HG03108 (cell line): ENCODE measurements at regions not wholly inside any gene's neighbourhood (a gene's known extent, or its start where the extent isn't known, plus 50 kb on each side); places are given as distances from the start of the nearest gene placed in this dataset.
"Not testable (repeated sequence)": the region's sequence is repeated elsewhere in the genome, so short reads cannot be mapped to it uniquely, and the experiment has no call there.

Source experiments
- ATAC-seq: cut with Tn5 transposase; IDR thresholded peaks from one replicate; pipeline ENCODE4 v1.9.1; 2021; ENCODE audit warnings: moderate library complexity; ENCODE audit not compliant: unreplicated experiment

DNA sequence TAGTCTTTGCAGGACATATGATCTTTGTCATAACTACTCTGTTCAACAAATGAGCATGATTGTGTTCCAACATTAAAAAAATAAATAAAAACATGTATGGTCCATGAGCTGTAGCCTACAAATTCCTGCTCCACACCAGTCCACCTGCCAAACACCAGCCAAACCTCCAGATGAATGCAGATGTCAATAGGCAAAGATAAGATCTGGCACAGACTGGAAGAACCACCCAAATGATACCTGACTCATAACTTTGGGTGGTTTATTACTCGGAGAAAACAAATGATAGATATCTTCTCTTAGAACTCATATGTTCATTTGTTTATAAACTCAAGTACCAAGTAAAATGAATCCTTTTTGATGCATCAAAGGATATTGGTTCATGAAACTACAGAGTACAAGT is 425.1 kb downstream of the GBA3 start:
- ATAC-seq = no peak

DNA sequence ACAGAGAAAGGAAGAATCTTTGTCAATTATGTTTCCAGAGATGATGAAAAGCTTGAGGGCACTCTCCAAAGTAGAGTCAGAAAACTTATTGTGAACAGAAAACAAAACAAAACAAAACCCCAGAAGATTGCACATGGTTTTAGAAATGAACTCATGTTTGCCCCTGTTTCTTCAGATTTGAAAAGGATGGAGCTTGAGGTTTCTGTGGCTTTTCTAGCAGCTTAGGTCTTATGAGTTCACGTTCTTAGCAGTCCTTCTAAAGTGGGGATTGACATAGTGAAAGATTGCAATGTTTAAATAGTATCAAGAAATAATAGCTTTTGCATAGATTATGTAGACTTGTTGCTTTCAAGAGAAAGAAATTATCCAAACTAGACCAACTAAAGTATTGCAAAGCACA is 421.8 kb downstream of the GBA3 start:
- no peak for ATAC-seq

DNA sequence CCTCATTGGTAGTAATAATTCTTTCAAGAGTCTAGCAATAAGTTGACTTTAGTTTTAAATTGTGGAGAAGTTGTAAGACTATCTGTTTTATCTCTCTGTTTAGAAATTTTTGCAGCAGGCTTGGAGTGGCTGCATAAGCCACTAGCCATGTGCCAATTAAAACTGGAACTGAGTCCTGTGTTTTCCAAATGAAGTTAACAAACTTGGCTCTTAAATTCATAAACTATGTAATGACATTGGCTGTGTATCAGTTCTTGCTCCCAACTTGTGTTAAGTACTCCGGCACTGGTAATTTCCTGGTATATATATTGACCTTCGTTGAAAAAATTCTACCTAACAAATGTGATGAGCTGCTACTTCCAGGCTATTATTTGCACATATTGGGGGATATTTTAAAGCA is 420.4 kb downstream of the GBA3 start:
- no peak for ATAC-seq

DNA sequence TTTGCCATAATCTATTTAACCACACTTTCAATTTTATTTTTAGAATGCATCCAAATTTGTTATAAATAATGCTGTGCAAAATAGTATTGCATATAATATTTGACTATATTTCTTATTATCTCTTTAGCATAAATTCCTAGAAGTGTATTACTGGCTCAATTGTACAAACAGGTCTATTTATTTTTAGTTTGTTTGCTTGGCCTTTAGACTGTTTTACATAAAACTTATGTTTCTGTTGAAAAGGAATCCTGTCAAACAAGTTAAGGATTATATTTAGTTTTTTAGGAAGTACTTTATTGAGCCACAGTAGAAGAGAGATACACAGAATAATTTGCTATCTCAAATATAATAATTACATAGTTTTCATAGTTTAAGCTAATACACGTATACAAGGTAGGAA is 413.8 kb downstream of the GBA3 start:
- ATAC-seq = no peak

DNA sequence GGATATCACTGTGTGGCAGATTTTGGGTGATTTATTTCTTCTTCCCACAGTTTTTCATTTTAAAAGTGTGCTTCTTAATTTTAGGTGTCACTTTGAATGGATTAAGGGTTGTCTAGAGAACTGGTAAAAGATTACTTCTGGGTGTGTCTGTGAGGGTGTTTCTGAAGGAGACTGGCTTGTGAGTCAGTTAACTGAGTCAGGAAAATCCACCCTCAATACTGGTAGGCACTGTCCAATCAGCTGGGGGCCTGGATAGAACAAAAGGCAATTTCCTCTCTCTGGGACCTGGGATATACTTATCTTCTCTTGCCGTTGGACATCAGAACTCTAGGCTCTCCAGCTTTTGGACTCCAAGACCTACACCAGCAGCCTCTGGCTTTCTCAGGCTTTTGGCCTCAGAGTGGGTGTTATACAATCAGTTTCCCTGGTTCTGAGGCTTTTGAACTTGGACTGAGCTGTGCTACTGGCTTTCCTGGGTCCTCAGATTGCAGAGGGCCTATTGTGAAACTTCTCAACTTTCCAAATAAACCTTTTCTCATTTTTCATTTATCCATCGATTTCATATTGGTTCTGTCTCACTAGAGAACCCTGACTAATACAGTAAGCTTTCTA is 413.1 kb downstream of the GBA3 start:
- no peak for ATAC-seq

DNA sequence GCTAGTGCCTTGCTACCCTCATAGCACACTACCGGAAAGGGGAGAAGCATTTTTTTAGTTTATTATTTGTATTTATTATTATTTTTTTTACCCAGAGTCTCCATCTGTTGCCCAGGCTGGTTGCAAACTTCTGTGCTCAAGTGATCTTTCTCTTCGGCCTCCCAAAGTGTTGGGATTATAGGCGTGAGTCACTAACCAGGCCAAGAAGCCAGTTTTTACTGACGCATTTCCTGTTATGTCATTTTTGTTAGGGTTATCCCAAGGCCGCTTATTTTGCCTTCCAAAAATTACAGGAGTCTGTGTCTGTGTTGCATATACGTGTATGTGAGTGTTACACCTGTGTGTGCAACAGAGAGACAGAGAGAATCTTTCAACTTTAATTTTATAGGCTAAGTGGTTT is 404.5 kb downstream of the GBA3 start:
- no peak for ATAC-seq

DNA sequence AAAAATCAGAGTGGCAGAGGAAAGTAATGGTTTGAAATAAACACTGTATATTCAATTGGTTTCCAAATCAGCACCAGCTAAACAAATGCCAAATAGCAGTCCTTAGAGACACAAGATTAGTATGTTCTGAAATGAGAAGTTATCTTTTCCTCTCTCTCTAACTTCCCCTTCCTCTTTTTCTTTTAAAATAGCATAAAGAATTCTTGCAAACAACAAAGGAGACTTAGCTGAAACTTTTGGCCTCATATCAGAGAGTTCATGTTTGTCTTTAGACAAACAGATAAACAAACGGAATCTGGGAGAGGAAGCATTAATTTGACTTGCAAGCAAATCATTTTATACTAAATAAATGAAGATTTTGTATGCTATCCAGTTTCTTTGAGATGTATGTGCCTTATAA is 399.0 kb downstream of the GBA3 start:
- no peak for ATAC-seq

DNA sequence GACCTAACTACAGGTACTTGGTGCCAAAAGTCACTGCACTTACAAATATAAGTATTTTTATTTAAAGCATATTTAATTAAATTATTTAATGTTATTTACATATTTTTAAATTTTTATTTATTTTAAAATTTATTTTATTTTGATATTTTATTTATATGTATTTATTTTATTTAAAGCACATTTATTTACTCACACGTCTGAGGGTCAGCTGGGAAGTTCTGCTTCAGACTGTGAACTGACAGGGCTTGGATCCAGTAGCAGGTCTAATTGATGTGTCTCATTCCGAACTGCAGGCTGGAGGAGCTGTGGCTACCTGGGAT is 392.5 kb downstream of the GBA3 start:
- ATAC-seq = no peak

DNA sequence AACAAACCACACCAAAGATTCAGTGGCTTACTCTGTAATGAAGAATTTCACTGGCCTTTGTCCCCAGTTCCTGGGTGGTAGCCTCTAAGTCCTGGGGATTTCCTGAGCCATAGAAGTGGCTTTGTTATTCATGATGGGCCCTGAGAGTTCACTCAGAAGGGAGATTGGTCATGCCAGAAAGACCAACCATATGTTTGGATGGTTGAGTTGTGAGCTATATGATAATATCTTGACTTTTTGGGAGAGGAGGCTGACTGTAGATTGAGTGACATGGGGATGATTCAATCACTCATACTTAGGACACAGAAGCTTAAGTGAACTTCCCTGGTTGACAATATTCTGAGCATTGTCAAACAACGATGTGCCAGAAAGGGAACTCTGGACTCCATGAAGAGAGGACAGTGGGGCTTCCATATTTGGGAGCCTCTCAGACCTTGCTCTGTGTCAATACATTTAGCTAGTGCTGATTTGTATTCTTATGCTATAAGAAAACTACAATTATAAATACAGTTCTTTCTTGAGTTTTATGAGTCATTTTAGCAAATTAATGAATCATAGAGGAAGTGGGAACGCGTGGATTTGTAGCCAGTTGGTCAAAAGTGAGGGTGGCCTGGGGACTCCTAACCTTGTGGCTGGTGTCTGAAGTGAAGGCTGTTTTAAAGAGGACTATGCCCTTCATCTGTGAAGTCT is 392.0 kb downstream of the GBA3 start:
- ATAC-seq = no peak

DNA sequence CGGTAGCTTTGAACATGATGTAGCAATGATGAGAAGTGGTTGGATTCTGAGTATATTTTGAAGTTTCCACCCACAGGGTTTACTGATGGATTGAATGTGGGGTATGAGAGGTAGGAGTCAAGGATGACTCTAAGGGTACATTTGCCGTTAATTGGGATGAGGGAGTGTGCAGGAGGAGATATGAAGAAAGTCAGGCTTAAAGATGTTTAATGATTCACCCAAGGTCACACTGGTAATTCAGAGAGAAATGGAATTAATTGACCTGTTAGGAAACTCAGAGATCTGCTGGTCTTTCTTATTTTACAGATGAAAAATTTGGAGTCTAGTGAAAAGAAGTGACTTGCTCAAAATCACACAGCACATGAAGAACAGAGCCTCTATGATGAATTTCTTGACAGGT is 390.7 kb downstream of the GBA3 start:
- no peak for ATAC-seq

DNA sequence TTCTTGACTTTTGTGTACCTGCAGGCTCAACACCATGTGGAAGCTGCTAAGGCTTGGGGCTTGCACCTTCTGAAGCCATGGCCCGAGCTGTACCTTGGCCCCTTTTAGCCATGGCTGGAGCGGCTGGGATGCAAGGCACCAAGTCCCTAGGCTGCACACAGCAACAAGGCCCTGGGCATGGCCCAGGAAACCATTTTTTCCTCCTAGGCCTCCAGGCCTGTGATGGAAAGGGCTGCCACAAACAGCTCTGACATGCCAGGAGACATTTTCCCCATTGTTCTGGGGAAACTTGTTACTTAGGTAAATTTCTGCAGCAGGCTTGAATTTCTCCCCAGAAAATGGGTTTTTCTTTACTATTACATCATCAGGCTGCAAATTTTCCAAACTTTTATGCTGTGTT is 387.4 kb downstream of the GBA3 start:
- not testable (repeated sequence) for ATAC-seq

DNA sequence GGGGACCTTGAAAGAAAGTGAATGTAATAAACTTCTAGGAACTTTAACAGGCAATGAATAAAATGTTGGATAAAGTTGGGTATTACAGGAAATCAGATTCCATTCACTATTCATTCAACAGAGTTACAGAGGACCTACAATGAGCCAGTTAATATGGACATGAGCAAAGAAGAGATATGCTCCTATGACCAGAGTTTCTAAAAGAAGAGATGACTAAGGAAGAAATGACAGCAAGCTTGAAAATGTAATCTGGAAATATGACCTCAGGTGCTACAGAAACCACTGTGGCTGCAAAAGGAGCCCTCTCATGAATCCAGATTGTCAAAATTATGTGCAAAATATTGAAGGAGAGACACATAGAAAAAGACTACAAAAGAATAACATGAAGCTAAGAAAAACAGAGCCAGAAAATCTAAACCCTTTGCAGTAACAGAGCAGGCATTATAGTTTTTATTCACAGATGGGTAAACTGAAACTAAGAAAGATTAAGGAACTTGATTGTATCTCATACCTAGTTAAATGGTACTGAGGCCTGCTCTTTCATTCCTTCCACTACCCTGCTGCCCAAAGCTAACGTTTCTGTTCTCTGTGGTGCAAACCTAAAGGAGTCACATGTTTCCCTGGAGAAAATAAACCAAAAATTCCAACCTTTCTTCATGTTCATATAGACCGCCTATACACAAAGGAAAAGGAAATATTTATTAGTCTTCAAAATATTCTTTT is 378.3 kb downstream of the GBA3 start:
- ATAC-seq = no peak

DNA sequence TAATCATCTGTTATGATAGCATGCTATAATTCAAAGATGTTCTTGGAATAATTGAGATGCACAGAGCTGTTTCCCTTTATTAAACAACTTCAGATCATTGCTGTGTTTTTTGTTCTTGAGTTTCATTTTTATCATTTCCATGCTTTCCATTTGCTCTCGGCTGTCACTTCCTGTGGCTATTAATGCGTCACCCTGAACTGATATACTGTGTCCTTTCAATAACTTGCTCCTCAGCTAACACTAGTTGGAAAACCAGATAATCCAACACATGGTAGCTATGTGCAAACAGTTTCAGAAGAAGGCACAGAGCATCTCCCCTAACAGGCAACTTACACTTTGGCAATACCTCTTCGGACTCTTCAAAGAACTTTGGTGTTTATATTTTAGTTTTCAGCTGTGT is 376.0 kb downstream of the GBA3 start:
- no peak for ATAC-seq

DNA sequence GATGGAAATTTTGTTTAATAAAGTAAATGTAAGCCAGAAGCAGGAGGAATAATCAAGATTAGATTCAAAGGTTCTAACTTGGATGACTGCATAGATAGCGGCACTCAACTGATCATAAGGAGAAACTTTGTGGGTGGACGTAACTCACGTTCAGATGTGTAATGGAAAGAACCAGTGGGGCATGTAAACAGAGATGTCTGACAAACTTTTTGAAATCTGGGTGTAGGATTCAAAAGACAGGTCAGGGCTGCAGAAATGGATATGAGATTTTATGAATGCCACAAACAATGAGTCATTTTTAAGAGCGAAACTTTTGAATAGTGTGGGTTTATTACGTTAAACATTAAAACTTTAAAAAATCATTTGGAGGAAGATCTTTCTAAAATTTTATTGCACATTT is 375.6 kb downstream of the GBA3 start:
- no peak for ATAC-seq

DNA sequence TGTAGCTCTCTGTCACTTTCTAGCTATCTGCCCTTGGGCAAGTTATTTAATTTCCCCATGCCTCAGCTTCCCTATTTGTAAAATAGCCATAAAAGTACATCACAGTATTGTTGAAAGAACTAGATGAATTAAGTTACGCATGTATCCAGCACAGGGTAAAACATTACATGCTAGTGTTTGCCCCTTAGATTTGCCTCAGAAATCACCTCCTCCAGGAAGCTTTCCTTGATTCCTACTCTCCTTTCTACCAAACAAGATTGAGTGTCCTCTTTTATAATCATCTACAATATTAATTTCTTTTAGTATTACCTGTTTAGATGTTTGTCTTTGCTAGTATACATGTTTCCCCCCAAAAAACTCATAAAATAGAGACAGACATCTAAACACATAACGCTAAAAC is 369.5 kb downstream of the GBA3 start:
- no peak for ATAC-seq

DNA sequence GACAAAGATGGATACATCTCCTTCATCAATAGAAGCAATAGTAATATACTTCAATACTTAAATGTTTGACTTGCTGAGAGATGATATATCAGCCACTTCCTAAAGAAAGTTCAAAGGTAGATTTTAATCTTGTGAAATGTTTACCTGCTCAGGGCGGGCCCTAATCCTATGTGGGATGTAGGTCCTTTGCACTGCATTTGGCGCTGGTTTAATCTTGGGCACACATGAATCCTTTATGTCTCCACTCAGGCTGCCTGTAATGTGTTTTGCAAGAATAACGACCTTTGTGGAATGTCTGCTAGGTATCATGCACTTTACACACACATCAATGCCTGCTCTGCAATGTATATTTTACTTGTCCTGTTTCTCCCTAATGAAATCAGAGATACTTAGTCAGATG is 368.7 kb downstream of the GBA3 start:
- ATAC-seq = no peak

DNA sequence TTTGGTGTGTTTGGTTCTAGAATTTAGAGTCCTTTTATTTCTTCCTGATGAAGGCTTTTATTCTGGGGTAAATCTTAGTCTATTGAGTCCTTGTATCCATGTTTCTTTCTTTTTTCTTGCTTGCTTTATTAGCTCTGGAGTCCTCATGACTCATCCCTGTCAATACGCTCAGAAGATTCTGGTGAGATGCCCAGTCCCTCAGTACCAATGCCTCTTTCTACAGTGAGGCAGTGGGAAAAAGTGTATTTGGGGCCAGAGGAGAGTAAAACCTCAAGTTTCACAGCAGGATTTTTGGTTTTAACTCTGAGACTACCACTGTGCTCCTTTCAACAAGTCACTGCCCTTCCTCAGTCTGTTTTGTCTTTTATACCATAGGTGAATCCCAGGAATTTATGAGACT is 368.0 kb downstream of the GBA3 start:
- no peak for ATAC-seq

DNA sequence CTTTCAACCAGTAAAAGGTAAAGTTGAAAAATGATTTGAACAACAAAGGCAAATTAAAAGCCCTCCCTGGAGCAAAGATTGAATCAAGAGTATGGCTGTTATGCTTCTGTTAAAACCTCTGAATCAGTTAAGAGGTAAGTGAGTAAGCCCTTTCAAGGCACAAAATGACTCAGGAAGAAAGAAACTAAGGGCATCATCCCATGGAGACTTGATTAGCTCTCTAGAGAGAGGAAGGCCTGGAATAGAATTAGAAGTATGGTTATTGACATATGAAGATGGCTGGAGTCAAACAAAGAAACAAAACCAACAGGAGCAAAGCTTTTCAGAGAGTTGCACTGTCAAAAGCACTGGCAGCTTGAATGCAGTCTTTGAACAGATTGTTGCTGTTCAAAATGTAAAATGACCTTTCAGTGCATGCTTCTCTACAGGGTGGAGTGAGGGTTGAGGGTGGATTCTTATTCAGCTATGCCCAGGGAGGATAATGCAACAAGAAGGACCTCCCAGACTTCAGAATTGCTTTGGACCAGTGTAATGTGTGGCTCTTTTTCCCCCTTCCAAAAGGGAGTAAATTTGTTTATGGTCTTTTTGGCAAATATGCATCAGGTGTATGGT is 365.5 kb downstream of the GBA3 start:
- ATAC-seq = no peak

DNA sequence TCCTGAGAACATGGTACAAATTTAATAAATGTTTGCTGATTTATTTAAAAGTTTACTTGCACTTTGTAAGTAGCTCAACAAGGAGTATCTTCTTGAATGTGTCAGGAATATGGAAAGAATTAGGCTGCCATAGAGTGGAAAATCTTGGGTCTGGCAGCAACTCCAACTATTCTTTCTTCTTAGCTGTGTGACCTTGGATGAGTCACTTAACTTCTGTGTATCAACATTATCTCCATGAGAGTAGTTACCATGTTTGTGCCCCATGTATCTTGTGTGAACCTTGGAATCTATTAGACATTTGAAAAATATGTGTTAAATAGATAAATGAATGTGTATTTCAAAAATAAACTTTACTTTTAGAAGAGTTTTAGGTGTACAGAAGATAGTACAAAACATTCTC is 348.8 kb downstream of the GBA3 start:
- ATAC-seq = no peak

DNA sequence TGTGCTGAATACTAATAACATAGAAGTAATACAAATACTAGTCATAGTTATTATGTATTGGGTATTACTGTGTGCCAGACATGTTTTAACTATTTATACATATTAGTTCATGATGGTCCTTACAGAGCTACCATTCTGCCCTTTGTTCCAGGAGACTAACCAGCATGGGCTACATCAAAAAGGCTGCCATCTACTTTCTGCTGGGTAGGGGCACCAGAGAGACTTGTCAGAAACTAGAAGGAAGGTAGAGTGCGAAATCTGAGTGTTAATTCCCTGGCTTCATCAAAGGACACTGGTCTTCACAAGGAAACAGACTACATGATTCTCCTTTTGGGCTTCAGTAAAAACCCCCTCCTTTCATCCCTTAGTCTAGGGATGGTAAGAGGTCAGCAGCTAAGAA is 347.8 kb downstream of the GBA3 start:
- ATAC-seq = no peak

DNA sequence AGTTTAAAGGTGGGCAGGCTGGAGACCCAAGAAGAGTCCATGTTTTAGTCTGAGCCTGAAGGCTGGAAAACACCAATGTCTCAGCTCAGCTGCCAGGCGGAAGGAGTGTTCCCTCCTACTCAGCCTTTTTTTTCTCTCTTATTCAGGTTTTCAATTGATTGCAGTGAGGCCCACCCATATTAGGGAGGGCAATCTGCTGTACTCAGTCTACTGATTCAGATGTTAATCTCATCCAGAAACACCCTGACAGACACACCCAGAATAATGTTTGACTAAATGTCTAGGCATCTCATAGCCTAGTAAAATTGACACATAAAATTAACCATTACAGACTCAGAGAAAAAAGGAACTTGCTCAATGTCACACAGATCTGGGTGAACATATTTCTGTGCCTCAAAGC is 347.1 kb downstream of the GBA3 start:
- ATAC-seq = no peak
